Tibial nerve (tissue), 4 donors: ENCODE measurements at regions not wholly inside any gene's neighbourhood (a gene's known extent, or its start where the extent isn't known, plus 50 kb on each side); places are given as distances from the start of the nearest gene placed in this dataset.

Experiments
- DNase-seq, 2 donors: peaks; one replicate each; pipeline ENCODE4 v3.0.0-alpha.2; 2019; ENCODE audit warnings: low spot score in 2 of 2
- H3K27ac ChIP-seq, 4 donors: fragments of 200-600 bp; sonication (generic) in 3 of 4; one replicate each; pipeline ENCODE4 v1.5.1; 2017 to 2019; ENCODE audit warnings: mild to moderate bottlenecking in 1 of 4
- H3K27me3 ChIP-seq, 2 donors: fragments of 200-600 bp; sonication (generic) in 1 of 2; one replicate each; pipeline versions ENCODE4 v1.5.1 to v1.6.0; 2017 to 2019
- H3K36me3 ChIP-seq, 3 donors: fragments of 200-600 bp; sonication (generic); one replicate each; pipeline ENCODE4 v1.5.1; 2018 to 2019
- H3K4me1 ChIP-seq, 4 donors: fragments of 200-600 bp; sonication (generic) in 3 of 4; one replicate each; pipeline ENCODE4 v1.5.1; 2017 to 2019
- H3K4me3 ChIP-seq, 4 donors: fragments of 200-600 bp; sonication (generic) in 3 of 4; one replicate each; pipeline ENCODE4 v1.5.1; 2017 to 2019; ENCODE audit warnings: mild to moderate bottlenecking in 1 of 4, moderate library complexity in 1 of 4
- H3K9me3 ChIP-seq, 4 donors: fragments of 200-600 bp; sonication (generic) in 3 of 4; one replicate each; pipeline ENCODE4 v1.5.1; 2017 to 2019
- CTCF ChIP-seq, 5 experiments: fragments of 200-600 bp in 3 of 5; fragments of 450-650 bp in 2 of 5; sonication (generic) in 3 of 5; IDR thresholded peaks; one replicate each; pipeline ENCODE4 v1.5.1; 2016 to 2019; ENCODE audit warnings: antibody characterized with exemption in 5 of 5, mild to moderate bottlenecking in 3 of 5, moderate library complexity in 2 of 5
- EP300 ChIP-seq, 2 donors: sonication (generic); formaldehyde crosslinking; IDR thresholded peaks; one replicate each; pipeline ENCODE4 v1.6.1; 2017; ENCODE audit warnings: antibody characterized with exemption in 2 of 2, mild to moderate bottlenecking in 1 of 2
- POLR2A ChIP-seq, 2 donors: fragments of 450-650 bp; IDR thresholded peaks; one replicate each; pipeline ENCODE4 v1.6.1; 2017; ENCODE audit warnings: antibody characterized with exemption in 2 of 2, mild to moderate bottlenecking in 2 of 2, moderate library complexity in 2 of 2
- WGBS, 2 donors: methylation state at CpG; one replicate each; pipeline ENCODE4 v1.1.5; 2018; 5-methylcytosine and 5-hydroxymethylcytosine counted together

GRCh38 chr2:224156436-224156835 lies 117.3 kb upstream of the SERPINE2 start:
- Histone ChIP-seq H3K36me3 (no peaks in the 10 kb centered on the region), H3K9me3 (peaks cover 0 to 2% (median 0%) of the 10 kb centered on the region in 4 donors), H3K27me3 (no peaks in the 10 kb centered on the region), H3K4me3 (no peak overlapping the region), H3K4me1 (no peaks in the 10 kb centered on the region), H3K27ac (no peak overlapping the region)
- no peak for DNase-seq
- WGBS, 2 donors: 92 to 93% methylated on average over 4 of the region's 4 CpGs
- TF ChIP-seq CTCF (IDR thresholded peaks at IDR 0.05): no peak

- H3K4me1 ChIP-seq: no peaks in the 10 kb centered on the region
- no peak for DNase-seq
- WGBS, 2 donors: 55 to 64% methylated on average over 3 of the region's 3 CpGs
- no peak overlapping the region for H3K4me3 ChIP-seq
- peaks cover 0 to 2% (median 0%) of the 10 kb centered on the region in 4 donors for H3K9me3 ChIP-seq
- H3K27ac ChIP-seq: no peak overlapping the region
- H3K27me3 ChIP-seq: no peaks in the 10 kb centered on the region
- TF ChIP-seq CTCF (IDR thresholded peaks at IDR 0.05) (no peak), EP300 (IDR thresholded peaks at IDR 0.05) (no peak), POLR2A (IDR thresholded peaks at IDR 0.05) (no peak)
- H3K36me3 ChIP-seq: no peaks in the 10 kb centered on the region
Observed at GRCh38 chr2:224155896-224156295, 116.8 kb upstream of the SERPINE2 start.

- H3K36me3 ChIP-seq: no peaks in the 10 kb centered on the region
- WGBS, 2 donors: 88 to 89% methylated on average over 3 of the region's 3 CpGs
Observed at GRCh38 chr2:224155371-224155770, 116.3 kb upstream of the SERPINE2 start.

GRCh38 chr2:224151680-224152310 lies 112.7 kb upstream of the SERPINE2 start:
- WGBS, 2 donors: 90 to 92% methylated on average over 9 of the region's 9 CpGs

More at GRCh38 chr2:224155371-224155770, 116.3 kb upstream of the SERPINE2 start:
- H3K9me3 ChIP-seq: peaks cover 0 to 2% (median 0%) of the 10 kb centered on the region in 4 donors
- H3K4me1 ChIP-seq: no peaks in the 10 kb centered on the region
- H3K27ac ChIP-seq: no peak overlapping the region
- H3K4me3 ChIP-seq: no peak overlapping the region
- TF ChIP-seq CTCF (IDR thresholded peaks at IDR 0.05) (no peak), EP300 (IDR thresholded peaks at IDR 0.05) (no peak), POLR2A (IDR thresholded peaks at IDR 0.05) (no peak)
- DNase-seq: no peak
- H3K27me3 ChIP-seq: no peaks in the 10 kb centered on the region

More at GRCh38 chr2:224151680-224152310, 112.7 kb upstream of the SERPINE2 start:
- no peak for DNase-seq
- Histone ChIP-seq H3K4me3 (no peak overlapping the region), H3K27ac (no peak overlapping the region), H3K9me3 (peaks cover 0 to 2% (median 0%) of the 10 kb centered on the region in 4 donors), H3K36me3 (no peaks in the 10 kb centered on the region), H3K4me1 (no peaks in the 10 kb centered on the region), H3K27me3 (no peaks in the 10 kb centered on the region)
- no peak for TF ChIP-seq EP300 (IDR thresholded peaks at IDR 0.05)
- no peak for TF ChIP-seq POLR2A (IDR thresholded peaks at IDR 0.05)
- TF ChIP-seq CTCF (IDR thresholded peaks at IDR 0.05): no peak
